GM20431 (cell line): ENCODE measurements at regions not wholly inside any gene's neighbourhood (a gene's known extent, or its start where the extent isn't known, plus 50 kb on each side); places are given as distances from the start of the nearest gene placed in this dataset.
"Not testable (repeated sequence)": the region's sequence is repeated elsewhere in the genome, so short reads cannot be mapped to it uniquely, and the experiment has no call there.

Experiments
- in situ Hi-C: fragments of 300-500 bp; cut with MseI, MboI; formaldehyde crosslinking; loops from one replicate; pipeline ENCODE4 v1.15.0; 2020; ENCODE audit warnings: low sequenced_read_pairs; ENCODE audit not compliant: unreplicated experiment

GRCh38 chr3:115248274-115248673, 101.2 kb upstream of the ZBTB20 start:
- in situ Hi-C loops: no loop called here

- in situ Hi-C loops: no loop called here
Measured at GRCh38 chr3:115251509-115251908, 104.4 kb upstream of the ZBTB20 start.

DNA sequence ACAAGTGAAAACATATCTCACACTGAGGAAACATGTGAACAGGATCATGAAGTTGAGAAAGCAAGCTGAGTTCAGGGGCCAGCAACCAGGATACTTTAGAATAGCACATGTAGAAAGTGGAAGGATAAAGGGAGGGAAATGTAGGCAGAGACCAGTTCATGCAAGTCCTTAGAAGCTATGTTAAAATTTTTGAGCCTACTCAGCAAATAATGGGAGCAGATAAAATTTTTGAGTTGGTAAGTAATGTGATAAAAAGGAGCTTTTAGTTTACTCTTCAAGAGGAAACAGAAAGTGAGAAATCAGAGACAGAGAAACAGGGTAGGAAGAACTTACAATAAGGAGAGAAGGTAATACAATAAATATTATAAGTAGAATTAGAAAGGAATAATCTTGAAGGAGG, 105.6 kb upstream of the ZBTB20 start:
- in situ Hi-C loops: no loop called here

- in situ Hi-C loops: no loop called here
Measured at GRCh38 chr3:115254492-115255196, 107.6 kb upstream of the ZBTB20 start.

GRCh38 chr3:115255197-115255585, 108.1 kb upstream of the ZBTB20 start:
- in situ Hi-C loops: no loop called here

DNA sequence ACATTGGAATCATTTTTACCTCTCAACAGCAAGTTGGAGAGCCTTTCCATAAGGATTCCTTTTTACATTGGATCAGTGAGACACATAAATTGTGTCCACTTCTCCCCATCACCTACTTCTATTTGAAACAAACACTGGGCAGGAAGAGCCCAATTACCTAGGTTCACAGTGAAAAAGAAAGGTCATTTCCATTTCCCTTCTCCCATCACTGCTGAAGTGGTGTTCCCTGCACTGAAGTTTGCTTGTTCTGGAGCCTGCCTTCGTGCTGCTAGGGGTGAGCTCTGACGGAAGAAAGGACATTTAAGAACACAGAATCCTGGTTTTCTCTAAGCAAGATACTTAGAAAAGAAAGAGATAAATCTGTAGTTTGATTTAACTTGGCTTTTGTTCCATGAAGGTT, 123.8 kb upstream of the ZBTB20 start:
- in situ Hi-C loops: no loop called here

- in situ Hi-C loops: no loop called here
Measured at GRCh38 chr3:115272036-115272824, 125.1 kb upstream of the ZBTB20 start.

GRCh38 chr3:115275896-115276295, 128.8 kb upstream of the ZBTB20 start:
- in situ Hi-C loops: no loop called here

DNA sequence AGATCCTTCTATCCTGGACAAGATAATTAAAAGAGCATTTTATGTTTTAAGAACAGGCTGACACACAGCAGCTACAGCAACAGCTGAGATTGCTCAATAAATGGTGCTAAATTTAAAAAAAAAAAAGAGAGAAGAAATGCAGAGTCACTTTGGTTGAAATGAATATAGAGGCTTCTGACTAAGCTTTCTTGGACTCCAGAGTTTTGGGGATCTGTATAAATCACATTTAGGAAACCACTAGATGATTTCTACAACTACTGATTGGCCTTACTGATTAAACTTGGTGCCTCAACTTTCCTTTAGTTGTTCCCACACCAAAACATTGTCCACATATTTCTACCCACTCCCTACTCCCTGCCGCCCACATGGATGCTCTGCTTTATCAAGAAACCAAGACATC, 132.9 kb upstream of the ZBTB20 start:
- in situ Hi-C loops: no loop called here

- in situ Hi-C loops: no loop called here
Measured at GRCh38 chr3:115280506-115280905, 133.4 kb upstream of the ZBTB20 start.

GRCh38 chr3:115281697-115282675, 134.9 kb upstream of the ZBTB20 start:
- in situ Hi-C loops: no loop called here

DNA sequence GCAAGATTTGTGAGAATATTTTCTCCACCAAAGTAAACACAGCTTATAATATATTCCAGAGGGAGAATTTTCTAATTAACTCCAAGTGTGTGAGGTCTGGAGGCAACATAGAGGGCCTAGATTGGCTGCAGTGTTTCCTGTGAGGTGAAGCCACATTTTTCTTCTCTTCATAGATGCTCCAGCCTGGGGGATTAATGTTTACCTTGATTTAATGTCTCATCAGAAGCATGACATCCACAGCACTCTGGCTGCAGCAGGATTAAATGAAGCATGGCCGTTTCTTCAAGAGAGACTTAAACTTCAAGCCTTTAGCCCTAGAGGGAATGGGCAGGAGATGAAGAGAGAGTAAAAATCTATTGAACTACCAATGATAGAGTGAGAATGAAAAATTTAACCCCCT, 137.9 kb upstream of the ZBTB20 start:
- in situ Hi-C loops: no loop called here

GRCh38 chr3:115286529-115287197, 139.6 kb upstream of the ZBTB20 start:
- in situ Hi-C loops: no loop called here

GRCh38 chr3:115287198-115287597, 140.1 kb upstream of the ZBTB20 start:
- in situ Hi-C loops: no loop called here

GRCh38 chr3:115292131-115292530, 145.0 kb upstream of the ZBTB20 start:
- in situ Hi-C loops: no loop called here

- in situ Hi-C loops: no loop called here
Measured at GRCh38 chr3:115292677-115293165, 145.6 kb upstream of the ZBTB20 start.

DNA sequence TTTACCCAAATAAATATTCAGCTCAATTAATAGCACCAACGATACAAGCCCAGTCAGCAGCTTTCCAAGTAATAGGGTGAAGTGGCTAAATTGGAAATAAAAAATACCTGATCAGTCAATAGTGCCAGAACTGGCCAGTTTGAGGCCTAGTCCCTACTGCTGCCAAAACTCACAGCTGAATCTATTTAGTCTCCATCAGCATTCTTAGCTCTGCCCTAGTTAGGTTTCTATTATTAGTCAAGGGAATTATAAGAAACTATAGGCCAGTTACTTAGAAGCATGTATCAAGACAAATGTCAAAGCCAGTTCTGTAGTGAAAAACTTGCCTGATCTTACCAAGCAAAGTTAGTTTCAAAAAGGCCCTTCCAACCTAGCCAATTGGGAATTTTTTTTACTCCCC, 146.2 kb upstream of the ZBTB20 start:
- in situ Hi-C loops: no loop called here

GRCh38 chr3:115301364-115301860, 154.3 kb upstream of the ZBTB20 start:
- in situ Hi-C loops: no loop called here

- in situ Hi-C loops: not testable (repeated sequence)
Measured at GRCh38 chr3:115317953-115318352, 170.9 kb upstream of the ZBTB20 start.

GRCh38 chr3:115321400-115321805, 174.3 kb upstream of the ZBTB20 start:
- in situ Hi-C loops: no loop called here
